K562 (cell line): ENCODE measurements at regions not wholly inside any gene's neighbourhood (a gene's known extent, or its start where the extent isn't known, plus 50 kb on each side); places are given as distances from the start of the nearest gene placed in this dataset.

ENCODE experiments used
- ATAC-seq: fragments of 200-7000 bp; cut with Tn5 transposase; 3 replicates; pipeline ENCODE4 v1.9.1; 2020; ENCODE audit warnings: moderate library complexity
- BruUV-seq: library from RNA; stranded (reverse); fragments of 400-500 nt; replicated peaks from 2 replicates; lab custom pipeline; 2021; lab: Mats Ljungman, UMichigan
- CTCF ChIA-PET: fragments of 300-600 bp; formaldehyde crosslinking; extraction: SDS; loops from one replicate; lab custom pipeline; 2021; ENCODE audit warnings: low intra/inter-chr PET ratio; lab: Yijun Ruan, JAX
- POLR2A ChIA-PET: fragments of 300-600, 350-650 bp; sonication (Branson Sonifier 250); formaldehyde crosslinking; extraction: SDS; loops from one replicate; lab custom pipeline; 2021; ENCODE audit warnings: antibody characterized with exemption, inconsistent platforms; lab: Yijun Ruan, JAX
- DNase-seq, 4 experiments: peaks; one replicate each; pipeline versions ENCODE4 v3.0.0 to v3.0.0-alpha.2; 2011 to 2018; ENCODE audit warnings: low spot score in 3 of 4, mixed read lengths in 3 of 4; ENCODE audit errors: extremely low read depth in 1 of 4
- FAIRE-seq: peaks from 2 replicates; lab custom pipeline; 2011; peaks lifted over from hg19 to GRCh38; lab: Jason Lieb, UNC
- H2AFZ ChIP-seq: 2 replicates; pipeline ENCODE4 v1.6.0; 2011; ENCODE audit warnings: low read depth, low read length, control low read depth, inconsistent platforms
- H3K27ac ChIP-seq: fragments of 200-600 bp; 3 replicates; pipeline ENCODE4 v1.8.0; 2011; ENCODE audit warnings: low read depth, mild to moderate bottlenecking, control low read depth, inconsistent platforms, low read length, moderate library complexity, mixed read lengths; ENCODE audit errors: extremely low read depth
- H3K27me3 ChIP-seq, 2 experiments: fragments of 300-600 bp in 1 of 2; 2 replicates in 1 of 2; 3 replicates in 1 of 2; pipeline versions ENCODE4 v1.6.0 to v1.8.0; 2011; ENCODE audit warnings: inconsistent platforms in 2 of 2, low read length in 2 of 2, mild to moderate bottlenecking in 1 of 2, mixed read lengths in 1 of 2, moderate library complexity in 1 of 2; ENCODE audit not compliant: control insufficient read depth in 2 of 2, insufficient read depth in 2 of 2
- H3K36me3 ChIP-seq: fragments of 300-600 bp; 3 replicates; pipeline ENCODE4 v1.8.0; 2011; ENCODE audit warnings: mild to moderate bottlenecking, low read length, inconsistent platforms; ENCODE audit not compliant: control insufficient read depth, insufficient read depth
- H3K4me1 ChIP-seq, 2 experiments: fragments of 200-600 bp in 1 of 2; replicated peaks in 1 of 2; 2 replicates in 1 of 2; 3 replicates in 1 of 2; pipeline versions ENCODE4 v1.5.1 to v1.8.0; 2011; ENCODE audit warnings: inconsistent platforms in 2 of 2, low read length in 2 of 2, mild to moderate bottlenecking in 1 of 2, mixed read lengths in 1 of 2, moderate library complexity in 1 of 2; ENCODE audit not compliant: control insufficient read depth in 2 of 2, insufficient read depth in 2 of 2
- H3K4me2 ChIP-seq: 2 replicates; pipeline ENCODE4 v1.6.1; 2011; ENCODE audit warnings: low read length, control low read depth, inconsistent platforms, mixed read lengths; ENCODE audit not compliant: insufficient read depth
- H3K4me3 ChIP-seq: fragments of 200-600 bp; sonication (generic), shearing (Covaris generic); 2 replicates; pipeline ENCODE4 v1.5.1; 2016; ENCODE audit warnings: control low read depth, inconsistent platforms
- H3K79me2 ChIP-seq: fragments of 200-600 bp; 3 replicates; pipeline ENCODE4 v1.8.0; 2011; ENCODE audit warnings: low read length, inconsistent platforms; ENCODE audit not compliant: control insufficient read depth, insufficient read depth
- H3K9ac ChIP-seq, 2 experiments: 2 replicates each; pipeline versions ENCODE4 v1.6.0 to v1.6.1; 2011; ENCODE audit warnings: low read depth in 2 of 2, low read length in 2 of 2, control low read depth in 1 of 2, inconsistent platforms in 1 of 2, mild to moderate bottlenecking in 1 of 2, mixed read lengths in 1 of 2; ENCODE audit not compliant: insufficient read depth in 1 of 2
- H3K9me1 ChIP-seq: one replicate; pipeline ENCODE4 v1.6.0; 2011; ENCODE audit warnings: inconsistent platforms, mild to moderate bottlenecking, low read length, moderate library complexity; ENCODE audit not compliant: control insufficient read depth, insufficient read depth
- H3K9me3 ChIP-seq: replicated peaks from 2 replicates; pipeline ENCODE4 v1.5.1; 2011; ENCODE audit warnings: low read depth, low read length, inconsistent platforms; ENCODE audit not compliant: control insufficient read depth, insufficient read depth
- H4K20me1 ChIP-seq: replicated peaks from 2 replicates; pipeline ENCODE4 v1.6.1; 2011; ENCODE audit warnings: low read length, inconsistent platforms, mixed read lengths; ENCODE audit not compliant: control insufficient read depth, insufficient read depth
- ARID3A ChIP-seq: IDR thresholded peaks from 2 replicates; pipeline ENCODE4 v1.6.1; 2012; ENCODE audit warnings: low read depth, low read length, improper control_type of control experiment, borderline replicate concordance
- ARNT ChIP-seq, 2 experiments: fragments of 450-650 bp; IDR thresholded peaks; 2 replicates each; pipeline ENCODE4 v1.6.1; 2016; ENCODE audit warnings: mild to moderate bottlenecking in 1 of 2
- CC2D1A ChIP-seq: fragments of 450-650 bp; IDR thresholded peaks from 2 replicates; pipeline ENCODE4 v1.6.1; 2017; ENCODE audit warnings: mild to moderate bottlenecking
- HDGF ChIP-seq: fragments of 450-650 bp; IDR thresholded peaks from 2 replicates; pipeline ENCODE4 v1.6.1; 2016
- HNRNPL ChIP-seq: fragments of 200-400 bp; formaldehyde crosslinking; IDR thresholded peaks from 2 replicates; pipeline ENCODE4 v1.6.1; 2017; ENCODE audit warnings: low read depth, mild to moderate bottlenecking, low read length
- MYNN ChIP-seq, 2 experiments: sonication (generic); formaldehyde crosslinking in 1 of 2; IDR thresholded peaks; 2 replicates each; pipeline versions ENCODE4 v1.5.0 to v1.6.1; 2016 to 2020; ENCODE audit warnings: antibody characterized with exemption in 1 of 2, missing genetic modification reagents in 1 of 2
- RHOXF2B ChIP-seq: fragments of 250-450 bp; sonication (Bioruptor Pico); conservative IDR thresholded peaks from 2 replicates; pipeline ENCODE4 v1.5.1; 2021
- ZNF12 ChIP-seq: sonication (generic); formaldehyde crosslinking; IDR thresholded peaks from 2 replicates; pipeline ENCODE4 v1.4.0; 2020; ENCODE audit warnings: mild to moderate bottlenecking, missing genetic modification reagents
- WGBS: fragments of 100-300 bp; shearing (Covaris generic); methylation state at CpG from one replicate; pipeline ENCODE4 v1.1.6; 2016; ENCODE audit warnings: low coverage, mixed read lengths; ENCODE audit not compliant: insufficient coverage; ENCODE audit errors: missing lambda C conversion rate; 5-methylcytosine and 5-hydroxymethylcytosine counted together
- in situ Hi-C: fragments of 300-500 bp; cut with MboI; formaldehyde crosslinking; loops from 4 replicates; pipeline ENCODE4 v1.15.0; 2018; ENCODE audit warnings: inconsistent platforms, mixed read lengths
- intact Hi-C: fragments of 100-400 bp; cut with micrococcal nuclease; formaldehyde crosslinking; loops from 2 replicates; pipeline ENCODE4 v1.14.2; 2022

- TF ChIP-seq ARNT (IDR thresholded peaks at IDR 0.05) (no peak), CC2D1A (no peak), ZNF12 (CRISPR knock-in tag) (no peak), MYNN (IDR thresholded peaks at IDR 0.05) (no peak), MYNN (CRISPR knock-in tag; IDR thresholded peaks at IDR 0.05) (no peak)
Observed at GRCh38 chr4:161005746-161006145, 1158.1 kb downstream of the FSTL5 start (continued).

GRCh38 chr4:161008527-161008926 lies 1155.3 kb downstream of the FSTL5 start:
- TF ChIP-seq HDGF: no peak
- TF ChIP-seq HNRNPL: no peak
- no peak for TF ChIP-seq ARID3A
- TF ChIP-seq RHOXF2B (CRISPR knock-in tag): no peak
- BruUV-seq: no TSS peak
- H3K36me3 ChIP-seq: no peaks in the 10 kb centered on the region
- H3K79me2 ChIP-seq: no peaks in the 10 kb centered on the region
- no peak overlapping the region for H2AFZ ChIP-seq
- H3K27me3 ChIP-seq: no peaks in the 10 kb centered on the region
- ChIA-PET CTCF (no interaction called here), POLR2A (no interaction called here)
- intact Hi-C loops: no loop called here
- no peak overlapping the region for H3K9ac ChIP-seq
- no peak overlapping the region for H3K27ac ChIP-seq
- H3K4me2 ChIP-seq: no peak overlapping the region
- no peaks in the 10 kb centered on the region for H4K20me1 ChIP-seq
- no peaks in the 10 kb centered on the region for H3K9me1 ChIP-seq
- no peak for DNase-seq
- in situ Hi-C loops: no loop called here
- H3K4me1 ChIP-seq: no peaks in the 10 kb centered on the region
- FAIRE-seq: no peak
- WGBS: 0% methylated on average over 2 of the region's 2 CpGs
- no peak for ATAC-seq
- H3K9me3 ChIP-seq: no peaks in the 10 kb centered on the region
- H3K4me3 ChIP-seq: no peak overlapping the region
